ENCODE measurements at regions not wholly inside any gene's neighbourhood (a gene's known extent, or its start where the extent isn't known, plus 50 kb on each side); places are given as distances from the start of the nearest gene placed in this dataset.

DNA sequence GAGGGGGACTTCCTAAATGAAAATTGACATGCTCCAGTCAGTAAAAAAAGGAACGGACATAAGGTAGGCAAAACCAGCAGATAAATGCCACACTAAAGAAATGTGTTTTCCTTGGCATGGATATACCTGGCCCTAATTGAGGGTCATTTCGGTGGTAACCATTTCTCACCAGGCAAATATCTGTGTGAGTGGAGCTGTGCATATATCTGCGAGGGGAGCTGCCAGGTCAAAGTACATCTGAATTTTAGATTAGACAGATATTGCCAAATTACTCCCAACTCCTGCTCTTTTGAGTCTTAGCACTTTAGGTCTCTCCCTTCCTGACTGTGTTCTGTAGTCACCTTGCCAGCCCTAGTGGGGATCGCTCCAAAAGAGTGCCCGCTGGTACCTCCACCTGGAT, 204.2 kb downstream of the SH3BP4 start:
- TF ChIP-seq CTCF (IDR thresholded peaks at IDR 0.05) = no peak
- TF ChIP-seq POLR2A (IDR thresholded peaks at IDR 0.05) = no peak
